ENCODE measurements at regions not wholly inside any gene's neighbourhood (a gene's known extent, or its start where the extent isn't known, plus 50 kb on each side); places are given as distances from the start of the nearest gene placed in this dataset.

- TF ChIP-seq POLR2AphosphoS5 (IDR thresholded peaks at IDR 0.05; ENCODE audit: low read depth, low read length) (no peak), POLR2A (IDR thresholded peaks at IDR 0.05; ENCODE audit: low read depth, low read length) (no peak), TAF1 (IDR thresholded peaks at IDR 0.05; ENCODE audit: low read depth, low read length) (no peak), POU2F2 (IDR thresholded peaks at IDR 0.05; ENCODE audit: low read depth, low read length) (no peak)
These were observed 262.4 kb upstream of the SLC14A2 start for GRCh38 chr18:45352874-45353273.
